Activated CD4-positive, alpha-beta T cell treated with anti-CD3 and anti-CD28 coated beads, Interleukin-2, amount 10 ng/mL, durations not matched to agents 24 days and 14 days (primary cell): ENCODE measurements at regions not wholly inside any gene's neighbourhood (a gene's known extent, or its start where the extent isn't known, plus 50 kb on each side); places are given as distances from the start of the nearest gene placed in this dataset.
A peak's percentile ranks its signal among the peaks of the same experiment; 100 is the strongest.
"Not testable (repeated sequence)": the region's sequence is repeated elsewhere in the genome, so short reads cannot be mapped to it uniquely, and the experiment has no call there.

Experiments used
- DNase-seq: peaks from one replicate; pipeline ENCODE4 v3.0.0; 2022
- H3K27ac Mint-ChIP-seq: one replicate; pipeline ENCODE4 v1.8.0; 2022; ENCODE audit warnings: mild to moderate bottlenecking, mixed read lengths
- H3K27me3 Mint-ChIP-seq: one replicate; pipeline ENCODE4 v1.8.0; 2022; ENCODE audit warnings: mixed read lengths
- H3K36me3 Mint-ChIP-seq: one replicate; pipeline ENCODE4 v1.8.0; 2022; ENCODE audit warnings: low read depth, mild to moderate bottlenecking, mixed read lengths
- H3K4me1 Mint-ChIP-seq: one replicate; pipeline ENCODE4 v1.8.0; 2021; ENCODE audit warnings: mixed read lengths
- H3K4me3 Mint-ChIP-seq: one replicate; pipeline ENCODE4 v1.8.0; 2022; ENCODE audit warnings: mild to moderate bottlenecking, moderate library complexity, mixed read lengths
- H3K9me3 Mint-ChIP-seq: one replicate; pipeline ENCODE4 v1.8.0; 2021; ENCODE audit warnings: mixed read lengths
- intact Hi-C: fragments of 100-400 bp; cut with micrococcal nuclease; formaldehyde crosslinking; loops from one replicate; pipeline ENCODE4 v1.15.1; 2023

- Mint-ChIP-seq H3K4me1 (no peaks in the 10 kb centered on the region), H3K36me3 (no peaks in the 10 kb centered on the region), H3K9me3 (no peaks in the 10 kb centered on the region), H3K4me3 (no peak overlapping the region), H3K27ac (no peak overlapping the region), H3K27me3 (peaks cover 32% of the 10 kb centered on the region)
- DNase-seq: peak; percentile 45
- intact Hi-C loops: no loop called here
These were observed 113.5 kb upstream of the PABPC3 start for GRCh38 chr13:24982333-24982999.

GRCh38 chr13:24983094-24983493 is 112.8 kb upstream of the PABPC3 start:
- H3K27ac Mint-ChIP-seq: no peak overlapping the region
- intact Hi-C loops: no loop called here
- no peak overlapping the region for H3K4me3 Mint-ChIP-seq
- no peak for DNase-seq
- H3K4me1 Mint-ChIP-seq: no peaks in the 10 kb centered on the region
- peaks cover 33% of the 10 kb centered on the region for H3K27me3 Mint-ChIP-seq
- no peaks in the 10 kb centered on the region for H3K9me3 Mint-ChIP-seq
- no peaks in the 10 kb centered on the region for H3K36me3 Mint-ChIP-seq

- intact Hi-C loops: no loop called here
- peaks cover 38% of the 10 kb centered on the region for H3K27me3 Mint-ChIP-seq
- no peaks in the 10 kb centered on the region for H3K36me3 Mint-ChIP-seq
- H3K27ac Mint-ChIP-seq: no peak overlapping the region
- no peak overlapping the region for H3K4me3 Mint-ChIP-seq
- DNase-seq: no peak
- no peaks in the 10 kb centered on the region for H3K4me1 Mint-ChIP-seq
- H3K9me3 Mint-ChIP-seq: no peaks in the 10 kb centered on the region
These were observed 111.8 kb upstream of the PABPC3 start for GRCh38 chr13:24984134-24984533.

GRCh38 chr13:24985107-24985506 is 110.8 kb upstream of the PABPC3 start:
- Mint-ChIP-seq H3K27ac (no peak overlapping the region), H3K4me1 (no peaks in the 10 kb centered on the region), H3K9me3 (no peaks in the 10 kb centered on the region), H3K27me3 (peaks cover 35% of the 10 kb centered on the region), H3K36me3 (no peaks in the 10 kb centered on the region), H3K4me3 (no peak overlapping the region)
- no peak for DNase-seq
- intact Hi-C loops: no loop called here

GRCh38 chr13:24985896-24986295 is 110.0 kb upstream of the PABPC3 start:
- no peak for DNase-seq
- H3K27me3 Mint-ChIP-seq: peaks cover 36% of the 10 kb centered on the region
- no peak overlapping the region for H3K4me3 Mint-ChIP-seq
- H3K36me3 Mint-ChIP-seq: no peaks in the 10 kb centered on the region
- no peaks in the 10 kb centered on the region for H3K9me3 Mint-ChIP-seq
- intact Hi-C loops: no loop called here
- no peaks in the 10 kb centered on the region for H3K4me1 Mint-ChIP-seq
- no peak overlapping the region for H3K27ac Mint-ChIP-seq

- no peaks in the 10 kb centered on the region for H3K9me3 Mint-ChIP-seq
- H3K36me3 Mint-ChIP-seq: no peaks in the 10 kb centered on the region
- DNase-seq: no peak
- no peak overlapping the region for H3K4me3 Mint-ChIP-seq
- H3K27me3 Mint-ChIP-seq: peaks cover 39% of the 10 kb centered on the region
- H3K27ac Mint-ChIP-seq: no peak overlapping the region
- no peaks in the 10 kb centered on the region for H3K4me1 Mint-ChIP-seq
- intact Hi-C loops: no loop called here
These were observed 109.1 kb upstream of the PABPC3 start for GRCh38 chr13:24986826-24987225.

GRCh38 chr13:24989959-24990358 is 106.0 kb upstream of the PABPC3 start:
- peaks cover 34% of the 10 kb centered on the region for H3K27me3 Mint-ChIP-seq
- H3K36me3 Mint-ChIP-seq, H3K9me3 Mint-ChIP-seq, DNase-seq, intact Hi-C loops, H3K4me3 Mint-ChIP-seq, H3K4me1 Mint-ChIP-seq, H3K27ac Mint-ChIP-seq: not testable (repeated sequence)

- H3K27me3 Mint-ChIP-seq: peaks cover 27% of the 10 kb centered on the region
- H3K27ac Mint-ChIP-seq: not testable (repeated sequence)
These were observed 103.0 kb upstream of the PABPC3 start for GRCh38 chr13:24992946-24993345.

GRCh38 chr13:24995225-24995804 is 100.6 kb upstream of the PABPC3 start:
- Mint-ChIP-seq H3K4me1 (peaks cover 3% of the 10 kb centered on the region), H3K27me3 (peaks cover 24% of the 10 kb centered on the region), H3K36me3 (no peaks in the 10 kb centered on the region), H3K4me3 (no peak overlapping the region), H3K27ac (no peak overlapping the region), H3K9me3 (no peaks in the 10 kb centered on the region)
- intact Hi-C loops: loop anchor here (1.0 to 5.0 kb wide), 2 partner anchors 42 to 117 kb away; no protein-coding TSS in a partner anchor
- peak; percentile 89 for DNase-seq

More at GRCh38 chr13:24992946-24993345, 103.0 kb upstream of the PABPC3 start:
- H3K9me3 Mint-ChIP-seq, intact Hi-C loops, DNase-seq, H3K36me3 Mint-ChIP-seq, H3K4me3 Mint-ChIP-seq, H3K4me1 Mint-ChIP-seq: not testable (repeated sequence)

- intact Hi-C loops: loop anchor here (5.0 kb wide), 1 partner anchor 115 kb away; no protein-coding TSS in a partner anchor
- no peak overlapping the region for H3K4me3 Mint-ChIP-seq
- DNase-seq: peak; percentile 76
- H3K4me1 Mint-ChIP-seq: peaks cover 3% of the 10 kb centered on the region
- no peak overlapping the region for H3K27ac Mint-ChIP-seq
- H3K27me3 Mint-ChIP-seq: peaks cover 26% of the 10 kb centered on the region
- no peaks in the 10 kb centered on the region for H3K36me3 Mint-ChIP-seq
- H3K9me3 Mint-ChIP-seq: no peaks in the 10 kb centered on the region
These were observed 98.5 kb upstream of the PABPC3 start for GRCh38 chr13:24997367-24997967.

GRCh38 chr13:24998433-24998832 is 97.5 kb upstream of the PABPC3 start:
- no peak for DNase-seq
- H3K27me3 Mint-ChIP-seq: peaks cover 34% of the 10 kb centered on the region
- H3K4me1 Mint-ChIP-seq: peaks cover 3% of the 10 kb centered on the region
- intact Hi-C loops: loop anchor here (5.0 kb wide), 1 partner anchor 114 kb away; no protein-coding TSS in a partner anchor
- H3K27ac Mint-ChIP-seq: no peak overlapping the region
- no peaks in the 10 kb centered on the region for H3K9me3 Mint-ChIP-seq
- H3K4me3 Mint-ChIP-seq: no peak overlapping the region
- H3K36me3 Mint-ChIP-seq: no peaks in the 10 kb centered on the region

GRCh38 chr13:25001476-25002206 is 94.3 kb upstream of the PABPC3 start:
- H3K27me3 Mint-ChIP-seq: peaks cover 46% of the 10 kb centered on the region
- no peak overlapping the region for H3K4me3 Mint-ChIP-seq
- intact Hi-C loops: no loop called here
- peaks cover 3% of the 10 kb centered on the region for H3K4me1 Mint-ChIP-seq
- no peaks in the 10 kb centered on the region for H3K36me3 Mint-ChIP-seq
- no peaks in the 10 kb centered on the region for H3K9me3 Mint-ChIP-seq
- no peak overlapping the region for H3K27ac Mint-ChIP-seq
- no peak for DNase-seq

GRCh38 chr13:25002311-25002710 is 93.6 kb upstream of the PABPC3 start:
- H3K36me3 Mint-ChIP-seq, H3K4me3 Mint-ChIP-seq, intact Hi-C loops, H3K4me1 Mint-ChIP-seq, H3K27ac Mint-ChIP-seq, H3K9me3 Mint-ChIP-seq, DNase-seq: not testable (repeated sequence)
- peaks cover 48% of the 10 kb centered on the region for H3K27me3 Mint-ChIP-seq

GRCh38 chr13:25004489-25004888 is 91.4 kb upstream of the PABPC3 start:
- intact Hi-C loops, H3K36me3 Mint-ChIP-seq, H3K4me3 Mint-ChIP-seq, H3K9me3 Mint-ChIP-seq, H3K4me1 Mint-ChIP-seq, H3K27ac Mint-ChIP-seq, DNase-seq: not testable (repeated sequence)
- peaks cover 59% of the 10 kb centered on the region for H3K27me3 Mint-ChIP-seq
